ENCODE measurements at regions not wholly inside any gene's neighbourhood (a gene's known extent, or its start where the extent isn't known, plus 50 kb on each side); places are given as distances from the start of the nearest gene placed in this dataset.

DNA sequence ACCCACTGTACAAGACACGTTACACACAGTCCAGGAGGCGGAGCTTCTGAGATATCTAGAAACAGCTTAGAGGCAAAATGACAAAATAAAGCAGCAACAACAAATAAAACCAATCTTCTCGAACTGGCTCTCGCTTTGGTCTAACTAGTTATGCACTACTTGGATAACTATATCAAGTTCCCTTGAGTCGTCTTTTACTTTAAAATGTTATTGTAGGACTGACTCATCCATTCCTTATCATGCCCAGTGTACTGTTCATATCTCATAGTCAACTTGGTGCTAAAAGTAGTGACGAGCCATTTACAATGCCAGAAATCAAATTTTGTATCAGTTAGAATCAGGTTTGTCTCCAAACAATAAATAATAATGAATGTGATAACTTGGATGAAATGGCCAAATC, 102.5 kb upstream of the SLC35G4 start:
- TF ChIP-seq CTCF (IDR thresholded peaks at IDR 0.05 in 4 of 5, conservative IDR thresholded peaks at IDR 0.05 in 1 of 5) = no peak
- TF ChIP-seq POLR2A (IDR thresholded peaks at IDR 0.05) = no peak

Data from gastrocnemius medialis (tissue), 4 donors.